ENCODE measurements at regions not wholly inside any gene's neighbourhood (a gene's known extent, or its start where the extent isn't known, plus 50 kb on each side); places are given as distances from the start of the nearest gene placed in this dataset.

- DNase-seq (ENCODE audit: low read depth) = no peak
Observed at GRCh38 chr16:35733971-35734702, 2274.7 kb downstream of the TP53TG3F start.

- DNase-seq (ENCODE audit: low read depth) = no peak
Observed at GRCh38 chr16:35734728-35735402, 2275.5 kb downstream of the TP53TG3F start.

DNA sequence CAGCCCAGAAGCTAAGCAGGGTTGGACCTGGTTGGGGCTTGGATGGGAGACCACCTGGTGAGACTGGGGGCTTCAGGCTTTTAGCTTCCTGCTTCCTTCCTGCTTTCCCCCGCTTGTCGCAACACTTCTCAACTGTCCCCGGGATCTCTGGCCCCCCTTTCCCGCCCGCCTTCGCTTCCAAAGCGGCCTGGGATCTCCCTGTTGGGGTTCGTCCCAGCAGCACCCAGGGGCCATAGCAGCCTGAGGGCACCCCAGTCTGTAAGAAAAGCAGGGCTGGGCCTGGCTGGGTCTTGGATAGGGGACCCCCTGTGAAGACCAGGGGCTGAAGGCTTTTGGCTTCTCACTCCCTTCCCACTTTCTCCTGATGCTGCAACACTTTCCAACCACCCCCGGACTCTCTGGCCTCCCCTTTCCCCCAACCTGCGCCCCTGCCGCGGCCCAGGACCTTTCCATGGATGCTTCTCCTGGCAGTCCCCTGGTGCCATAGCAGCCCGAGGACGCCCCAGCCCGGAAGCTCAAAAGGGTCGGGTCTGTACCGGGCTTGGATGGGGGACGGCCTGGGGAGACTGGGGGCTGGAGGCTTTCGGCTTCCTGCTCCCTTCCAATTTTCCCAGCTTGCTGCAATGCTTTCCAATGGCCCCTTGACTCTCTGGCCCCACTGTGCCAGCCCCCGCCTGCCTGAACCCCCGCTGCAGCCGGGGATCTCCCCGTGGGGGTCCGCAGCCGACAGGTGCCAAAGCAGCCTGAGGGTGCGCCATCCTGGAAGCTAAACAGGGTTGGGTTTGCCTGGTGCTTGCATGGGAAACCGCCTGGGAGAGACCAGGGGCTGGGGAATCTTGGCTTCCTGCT lies 2276.2 kb downstream of the TP53TG3F start:
- no peak for DNase-seq (ENCODE audit: low read depth)

GRCh38 chr16:35736546-35736945 lies 2277.1 kb downstream of the TP53TG3F start:
- no peak for DNase-seq (ENCODE audit: low read depth)

- no peak for DNase-seq (ENCODE audit: low read depth)
Observed at GRCh38 chr16:35737076-35737475, 2277.7 kb downstream of the TP53TG3F start.

DNA sequence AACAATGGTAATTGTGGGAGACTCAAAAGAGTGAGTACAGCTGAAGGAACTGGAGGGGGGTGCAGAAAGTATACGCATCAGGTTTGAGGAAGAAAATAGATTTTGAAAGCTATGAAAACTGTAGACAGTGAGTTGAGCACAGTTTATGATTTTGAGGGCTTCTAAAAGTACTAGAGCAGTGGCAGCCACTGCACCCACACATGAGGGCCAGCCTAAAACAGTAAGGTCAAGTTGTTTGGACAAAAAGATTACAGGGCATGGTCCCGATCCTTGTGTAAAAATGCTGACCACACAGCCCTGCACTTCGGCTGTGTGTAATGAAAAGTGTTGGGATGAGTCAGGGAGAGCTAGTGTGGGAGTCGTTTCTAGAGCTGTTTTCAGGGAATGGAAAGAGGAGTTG lies 2282.1 kb downstream of the TP53TG3F start:
- DNase-seq (ENCODE audit: low read depth) = no peak

DNA sequence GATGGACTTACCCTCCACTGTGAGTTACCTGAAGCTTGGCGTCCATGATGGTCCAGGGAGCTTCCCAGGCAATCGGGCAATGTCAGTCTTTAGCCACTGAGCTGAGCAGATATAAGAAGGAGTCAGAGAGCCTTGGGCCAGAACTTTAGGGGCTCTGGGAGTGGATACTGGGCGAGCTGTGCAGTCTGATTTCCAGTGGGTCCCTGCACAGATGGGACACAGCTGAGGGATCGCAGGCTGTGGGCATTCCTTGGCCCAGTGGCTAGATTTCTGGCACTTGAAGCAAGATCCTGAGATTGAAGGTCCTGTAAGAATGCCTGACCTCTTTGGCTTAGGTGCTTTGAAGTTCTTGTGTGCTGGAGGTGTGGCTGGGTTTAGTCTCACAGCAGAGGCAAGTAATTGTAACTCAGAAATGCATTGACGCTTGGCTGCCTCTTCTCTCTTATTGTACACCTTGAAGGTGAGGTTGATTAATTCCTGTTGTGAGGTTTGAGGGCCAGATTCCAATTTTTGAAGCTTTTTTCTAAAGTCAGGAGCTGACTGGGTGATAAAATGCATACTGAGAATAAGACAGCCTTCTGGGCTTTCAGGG lies 2283.8 kb downstream of the TP53TG3F start:
- no peak for DNase-seq (ENCODE audit: low read depth)

DNA sequence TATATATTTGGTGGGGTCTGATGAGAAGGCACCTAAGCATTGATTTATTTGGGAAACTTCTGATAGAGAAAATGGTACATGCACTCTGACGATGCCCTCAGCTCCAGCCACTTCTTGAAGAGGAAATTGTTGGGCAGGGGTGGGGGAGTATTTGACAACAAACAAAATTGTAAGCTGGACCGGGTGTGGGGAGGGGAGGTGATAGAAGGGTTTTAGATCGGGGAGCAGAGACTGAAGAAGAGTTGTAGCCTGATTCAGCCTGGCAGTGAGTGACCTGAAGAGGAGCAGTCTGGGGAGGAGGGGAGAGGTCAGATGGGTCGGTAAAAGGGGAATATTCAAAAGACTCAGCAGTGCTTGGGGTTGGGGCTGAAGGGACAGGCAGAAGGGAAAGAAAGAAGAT lies 2284.7 kb downstream of the TP53TG3F start:
- no peak for DNase-seq (ENCODE audit: low read depth)

- no peak for DNase-seq (ENCODE audit: low read depth)
Observed at GRCh38 chr16:35744726-35745125, 2285.3 kb downstream of the TP53TG3F start.

DNA sequence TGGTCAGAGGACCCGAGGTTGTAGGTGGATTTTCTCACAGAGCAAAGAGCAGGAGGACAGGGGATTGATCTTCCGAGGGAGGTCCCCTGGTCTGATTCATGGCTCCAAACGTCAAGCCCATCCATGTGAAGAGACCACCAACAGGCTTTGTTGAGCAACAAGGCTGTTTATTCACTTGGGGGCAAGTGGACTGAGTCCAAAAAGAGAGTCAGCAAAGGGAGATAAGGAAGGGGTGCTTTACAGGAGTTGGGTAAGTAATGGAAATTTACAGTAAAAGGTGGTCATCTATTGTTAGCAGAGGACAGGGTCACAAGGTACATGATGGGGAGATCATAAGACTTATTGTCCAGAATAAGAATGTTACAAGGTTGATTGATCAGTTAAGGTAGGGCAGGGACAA lies 2285.8 kb downstream of the TP53TG3F start:
- DNase-seq (ENCODE audit: low read depth) = no peak

DNA sequence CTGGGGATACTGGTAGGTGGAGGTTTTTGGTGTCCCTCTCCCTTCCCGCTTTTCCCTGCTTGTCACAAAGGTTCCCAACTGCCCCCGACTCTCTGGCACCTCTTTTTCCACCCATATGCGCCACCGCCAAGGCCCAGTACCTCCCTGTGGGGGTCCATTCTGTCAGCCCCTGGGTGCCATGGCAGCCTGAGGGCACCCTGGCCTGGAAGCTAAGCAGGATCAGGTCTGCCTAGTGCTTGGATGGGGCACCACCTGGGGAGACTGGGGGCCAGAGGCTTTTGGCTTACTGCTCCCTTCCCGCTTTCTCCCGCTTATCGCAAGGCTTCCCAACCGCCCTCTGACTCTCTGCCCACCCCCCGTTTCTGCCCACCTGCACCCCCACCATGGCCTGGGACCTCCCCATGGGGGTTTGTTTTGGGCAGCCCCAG lies 2286.4 kb downstream of the TP53TG3F start:
- DNase-seq (ENCODE audit: low read depth) = no peak

GRCh38 chr16:35746281-35746962 lies 2287.0 kb downstream of the TP53TG3F start:
- no peak for DNase-seq (ENCODE audit: low read depth)

GRCh38 chr16:35746963-35747657 lies 2287.7 kb downstream of the TP53TG3F start:
- DNase-seq (ENCODE audit: low read depth) = no peak

DNA sequence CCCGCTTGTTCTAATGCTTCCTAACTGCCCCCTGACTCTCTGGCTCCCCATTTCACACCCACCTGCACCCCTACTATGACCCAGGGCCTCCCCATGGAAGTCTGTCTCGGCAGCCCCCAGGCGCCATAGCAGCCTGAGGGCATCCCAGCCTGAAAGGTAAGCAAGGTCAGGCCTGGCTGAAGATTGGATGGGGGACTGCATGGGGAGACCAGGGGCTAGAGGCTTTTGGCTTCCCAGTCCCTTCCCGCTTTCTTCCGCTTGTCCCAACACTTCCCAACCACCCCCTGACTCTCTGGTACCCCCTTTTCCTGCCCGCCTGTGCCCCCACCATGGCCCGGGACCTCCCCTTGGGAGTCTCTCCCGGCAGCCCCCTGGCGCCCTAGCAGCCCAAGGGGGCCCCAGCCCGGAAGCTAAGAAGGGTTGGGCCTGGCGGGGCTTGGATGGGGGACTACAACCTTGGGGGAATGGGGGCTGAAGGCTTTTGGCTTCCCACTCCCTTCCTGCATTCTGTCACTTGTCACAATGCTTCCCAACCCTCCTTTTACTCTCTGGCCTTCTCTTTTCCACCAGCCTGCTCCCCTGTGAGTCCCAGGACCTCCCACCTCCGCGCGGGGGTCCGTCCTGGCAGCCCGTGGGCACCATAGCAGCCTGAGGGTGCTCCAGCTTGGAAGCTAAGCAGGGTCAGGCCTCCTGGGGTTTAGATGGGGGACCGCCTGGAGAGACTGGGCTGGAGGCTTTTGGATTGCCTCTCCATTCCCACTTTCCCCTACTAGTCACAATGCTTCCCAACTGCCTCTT lies 2288.4 kb downstream of the TP53TG3F start:
- DNase-seq (ENCODE audit: low read depth) = no peak

GRCh38 chr16:35748621-35749252 lies 2289.3 kb downstream of the TP53TG3F start:
- no peak for DNase-seq (ENCODE audit: low read depth)

DNA sequence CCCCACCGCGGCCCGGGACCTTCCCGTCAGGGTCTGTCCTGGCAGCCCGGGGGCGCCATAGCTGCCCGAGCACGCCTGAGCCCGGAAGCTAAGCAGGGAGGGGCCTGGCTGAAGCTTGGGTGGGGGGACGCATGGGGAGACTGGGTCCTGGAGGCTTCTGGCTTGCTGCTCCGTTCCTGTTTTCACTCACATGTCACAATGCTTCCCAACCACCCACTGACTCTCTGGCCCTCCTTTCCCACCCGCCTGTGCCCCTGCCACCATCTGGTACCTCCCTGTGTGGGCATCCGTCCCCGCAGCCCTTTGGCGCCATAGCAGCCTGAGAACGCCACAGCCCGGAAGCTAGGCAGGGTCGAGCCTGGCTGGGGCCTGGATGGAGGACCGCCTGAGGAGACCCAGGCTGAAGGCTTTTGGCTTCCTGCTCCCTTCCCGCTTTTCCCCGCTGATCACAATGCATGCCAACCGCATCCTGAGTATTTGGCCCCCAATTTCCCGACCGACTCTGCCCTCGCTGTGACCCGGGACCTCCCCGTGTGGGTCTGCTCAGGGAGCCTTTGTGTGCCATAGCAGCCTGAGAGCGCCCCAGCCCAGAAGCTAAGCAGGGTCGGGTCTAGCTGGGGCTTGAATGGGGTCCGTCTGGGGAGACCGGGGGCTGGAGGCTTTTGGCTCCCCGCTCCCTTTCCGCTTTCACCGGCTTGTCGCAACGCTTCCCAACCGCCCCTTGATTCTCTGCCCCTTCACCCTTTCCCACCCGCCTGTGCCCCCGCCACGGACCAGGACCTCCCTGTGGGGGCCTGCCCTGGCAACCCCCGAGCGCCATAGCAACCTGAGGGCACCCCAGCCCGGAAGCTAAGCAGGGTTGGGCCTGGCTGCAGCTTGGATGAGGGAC lies 2290.1 kb downstream of the TP53TG3F start:
- no peak for DNase-seq (ENCODE audit: low read depth)

- DNase-seq (ENCODE audit: low read depth) = no peak
Observed at GRCh38 chr16:35750157-35750689, 2290.8 kb downstream of the TP53TG3F start.

DNA sequence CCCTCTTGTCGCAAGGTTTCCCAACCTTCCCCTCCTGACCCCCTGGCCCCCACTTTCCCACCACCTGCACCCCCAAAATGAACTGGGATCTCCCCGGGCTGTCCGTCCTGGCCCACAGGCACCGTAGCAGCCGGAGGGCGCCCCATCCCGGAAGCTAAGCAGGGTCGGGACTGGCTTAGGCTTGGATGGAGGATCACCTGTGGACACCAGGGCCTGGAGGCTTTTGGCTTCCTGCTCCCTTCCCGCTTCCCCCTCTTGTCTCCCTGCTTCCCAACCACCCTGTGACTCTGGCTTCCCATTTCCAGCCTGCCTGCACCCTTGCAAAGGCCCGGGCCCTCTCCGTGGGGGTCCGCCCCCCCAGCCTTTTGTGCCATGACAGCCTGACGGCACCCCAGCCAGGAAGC lies 2291.3 kb downstream of the TP53TG3F start:
- no peak for DNase-seq (ENCODE audit: low read depth)
